Nephron progenitor cell (in vitro differentiated cells): ENCODE measurements at regions not wholly inside any gene's neighbourhood (a gene's known extent, or its start where the extent isn't known, plus 50 kb on each side); places are given as distances from the start of the nearest gene placed in this dataset.
"Not testable (repeated sequence)": the region's sequence is repeated elsewhere in the genome, so short reads cannot be mapped to it uniquely, and the experiment has no call there.

Experiments
- DNase-seq: peaks from one replicate; pipeline ENCODE4 v3.0.0; 2021
- H3K27ac Mint-ChIP-seq: 2 replicates; pipeline ENCODE4 v1.8.0; 2021; ENCODE audit warnings: mild to moderate bottlenecking, moderate library complexity, mixed read lengths
- H3K27me3 Mint-ChIP-seq: 2 replicates; pipeline ENCODE4 v1.8.0; 2021; ENCODE audit warnings: mild to moderate bottlenecking, low read depth, mixed read lengths; ENCODE audit not compliant: poor library complexity
- H3K36me3 Mint-ChIP-seq: 2 replicates; pipeline ENCODE4 v1.8.0; 2021; ENCODE audit warnings: low read depth, mixed read lengths
- H3K4me1 Mint-ChIP-seq: 2 replicates; pipeline ENCODE4 v1.8.0; 2021; ENCODE audit warnings: mixed read lengths
- H3K4me3 Mint-ChIP-seq: 2 replicates; pipeline ENCODE4 v1.8.0; 2021; ENCODE audit warnings: mild to moderate bottlenecking, moderate library complexity, mixed read lengths
- H3K9me3 Mint-ChIP-seq: 2 replicates; pipeline ENCODE4 v1.8.0; 2021; ENCODE audit warnings: mild to moderate bottlenecking, moderate library complexity, mixed read lengths
- CTCF ChIP-seq: fragments of 200-600 bp; sonication (generic); IDR thresholded peaks from 2 replicates; pipeline ENCODE4 v1.5.0; 2021; ENCODE audit warnings: antibody characterized with exemption

- Mint-ChIP-seq H3K4me1 (peaks cover 46% of the 10 kb centered on the region), H3K9me3 (no peaks in the 10 kb centered on the region), H3K27ac (peak overlapping the region; percentile 98), H3K36me3 (no peaks in the 10 kb centered on the region), H3K27me3 (no peaks in the 10 kb centered on the region), H3K4me3 (peak overlapping the region; percentile 79)
- no peak for TF ChIP-seq CTCF
- DNase-seq = no peak
Observed at GRCh38 chr10:31135171-31135570, 103.5 kb upstream of the ZNF438 start.

GRCh38 chr10:31135791-31136190 is 104.1 kb upstream of the ZNF438 start:
- H3K27ac Mint-ChIP-seq, H3K27me3 Mint-ChIP-seq, H3K9me3 Mint-ChIP-seq, H3K4me3 Mint-ChIP-seq, DNase-seq, H3K36me3 Mint-ChIP-seq: not testable (repeated sequence)
- peaks cover 52% of the 10 kb centered on the region for H3K4me1 Mint-ChIP-seq

GRCh38 chr10:31136386-31136785 is 104.7 kb upstream of the ZNF438 start:
- DNase-seq = no peak
- Mint-ChIP-seq H3K27ac (no peak overlapping the region), H3K9me3 (no peaks in the 10 kb centered on the region), H3K4me1 (peaks cover 54% of the 10 kb centered on the region), H3K36me3 (no peaks in the 10 kb centered on the region), H3K27me3 (no peaks in the 10 kb centered on the region), H3K4me3 (no peak overlapping the region)
- TF ChIP-seq CTCF = no peak

- H3K27me3 Mint-ChIP-seq = no peaks in the 10 kb centered on the region
- no peak for TF ChIP-seq CTCF
- no peak for DNase-seq
- H3K4me3 Mint-ChIP-seq = no peak overlapping the region
- no peaks in the 10 kb centered on the region for H3K36me3 Mint-ChIP-seq
- no peak overlapping the region for H3K27ac Mint-ChIP-seq
- peaks cover 61% of the 10 kb centered on the region for H3K4me1 Mint-ChIP-seq
- no peaks in the 10 kb centered on the region for H3K9me3 Mint-ChIP-seq
Observed at GRCh38 chr10:31136930-31137885, 105.5 kb upstream of the ZNF438 start.

- Mint-ChIP-seq H3K27me3 (no peaks in the 10 kb centered on the region), H3K27ac (no peak overlapping the region), H3K9me3 (no peaks in the 10 kb centered on the region), H3K4me3 (no peak overlapping the region), H3K4me1 (peaks cover 57% of the 10 kb centered on the region), H3K36me3 (no peaks in the 10 kb centered on the region)
- no peak for TF ChIP-seq CTCF
- DNase-seq = no peak
Observed at GRCh38 chr10:31138026-31138553, 106.4 kb upstream of the ZNF438 start.

- Mint-ChIP-seq H3K9me3 (no peaks in the 10 kb centered on the region), H3K27me3 (no peaks in the 10 kb centered on the region), H3K4me3 (no peak overlapping the region), H3K4me1 (peaks cover 62% of the 10 kb centered on the region), H3K27ac (no peak overlapping the region), H3K36me3 (no peaks in the 10 kb centered on the region)
- DNase-seq = no peak
- TF ChIP-seq CTCF = no peak
Observed at GRCh38 chr10:31139497-31139896, 107.8 kb upstream of the ZNF438 start.
